GM21576 (cell line): ENCODE measurements at regions not wholly inside any gene's neighbourhood (a gene's known extent, or its start where the extent isn't known, plus 50 kb on each side); places are given as distances from the start of the nearest gene placed in this dataset.
"Not testable (repeated sequence)": the region's sequence is repeated elsewhere in the genome, so short reads cannot be mapped to it uniquely, and the experiment has no call there.

ENCODE experiments used
- ATAC-seq: cut with Tn5 transposase; IDR thresholded peaks from one replicate; pipeline ENCODE4 v1.9.1; 2021; ENCODE audit warnings: mild to moderate bottlenecking, moderate library complexity; ENCODE audit not compliant: unreplicated experiment

DNA sequence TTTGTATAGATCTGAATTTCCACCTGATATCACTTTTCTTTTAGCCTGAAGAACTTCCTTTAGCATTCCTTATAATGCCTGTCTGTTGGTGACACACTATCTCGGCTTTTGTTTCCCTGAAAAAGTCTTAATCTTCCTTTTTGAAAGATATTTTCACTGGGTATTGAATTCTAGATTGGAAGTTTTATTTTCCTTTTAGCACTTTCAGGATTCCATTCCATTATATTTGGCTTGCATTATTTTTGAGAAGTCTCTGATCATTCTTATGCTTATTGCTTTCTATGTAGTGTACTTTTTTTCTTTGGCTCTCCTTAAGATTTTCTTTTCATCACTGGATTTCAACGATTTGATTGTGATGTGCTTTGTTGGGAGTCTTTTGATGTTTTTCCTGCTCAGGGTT lies 510.7 kb downstream of the RWDD3 start:
- ATAC-seq = no peak

DNA sequence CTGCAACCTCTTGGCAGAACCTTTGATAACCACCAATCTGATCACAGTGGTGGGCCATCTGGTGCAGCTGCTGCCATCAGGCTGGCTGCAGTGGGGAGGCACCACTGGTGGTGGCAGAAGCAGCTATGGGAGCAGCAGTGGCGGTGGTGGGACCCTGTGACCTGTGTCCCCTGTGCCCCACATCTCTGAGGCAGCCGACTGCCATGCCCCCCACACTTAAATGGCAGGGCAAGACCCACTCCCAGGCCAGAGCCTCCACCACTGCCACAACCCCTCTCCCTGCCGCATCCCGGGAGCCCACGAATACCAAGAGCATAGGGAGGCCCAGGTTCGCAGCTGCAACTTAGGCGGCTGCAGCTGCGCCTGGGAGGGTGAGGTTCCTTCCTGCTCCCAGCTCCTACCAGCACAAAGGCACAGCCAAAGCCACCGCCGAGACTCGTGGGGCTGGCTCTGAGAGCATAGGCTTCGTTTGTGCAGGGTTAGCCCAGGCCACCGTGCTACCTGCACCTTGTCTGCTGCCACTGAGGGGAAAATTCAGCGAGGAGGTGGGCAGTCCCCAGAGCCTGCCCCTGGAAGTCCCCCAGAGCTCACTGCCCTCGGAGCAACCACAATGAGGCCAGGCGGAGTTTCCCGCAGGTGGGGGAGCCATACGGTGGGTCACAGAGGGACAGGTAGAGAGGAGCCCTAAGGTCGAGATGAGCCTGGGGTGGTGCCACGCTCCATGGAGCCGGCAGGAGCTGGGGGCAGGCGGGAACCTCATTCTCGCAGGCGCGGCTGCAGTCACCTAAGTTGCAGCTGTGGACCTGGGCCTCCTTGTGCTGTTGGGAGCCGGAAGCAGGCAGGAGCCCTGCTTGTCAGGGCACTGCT lies 518.7 kb downstream of the RWDD3 start:
- no peak for ATAC-seq

DNA sequence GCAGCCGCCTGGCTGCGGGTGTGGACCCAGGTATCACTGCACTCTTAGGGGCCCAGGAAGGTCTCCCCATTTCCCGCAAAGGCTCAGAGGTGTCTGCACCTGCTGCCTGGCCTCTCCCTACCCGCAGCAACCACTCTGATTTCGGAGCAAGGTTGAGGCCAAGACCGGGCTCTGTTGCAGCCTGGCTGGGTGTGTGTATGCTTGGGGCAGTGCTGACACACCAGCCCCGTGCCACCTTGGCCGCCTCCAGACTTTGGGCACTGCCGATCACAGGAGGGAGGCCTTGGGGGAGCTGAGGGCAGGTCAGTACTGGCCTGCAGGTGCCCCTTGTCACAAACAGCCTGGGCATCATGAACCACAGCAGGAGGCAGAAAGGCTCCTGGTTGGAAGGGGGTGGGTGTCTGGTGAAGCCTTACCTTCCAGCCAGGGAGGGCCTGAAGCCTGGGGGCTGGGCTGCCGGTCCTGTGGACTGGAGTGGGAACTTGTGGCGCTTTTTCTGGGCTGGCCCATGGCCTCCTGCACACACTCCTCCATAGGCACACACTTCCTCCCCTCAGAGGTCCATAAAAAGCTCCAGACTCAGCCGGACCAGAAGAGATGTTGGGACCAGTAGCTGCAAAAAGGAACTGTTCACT lies 519.5 kb downstream of the RWDD3 start:
- no peak for ATAC-seq

DNA sequence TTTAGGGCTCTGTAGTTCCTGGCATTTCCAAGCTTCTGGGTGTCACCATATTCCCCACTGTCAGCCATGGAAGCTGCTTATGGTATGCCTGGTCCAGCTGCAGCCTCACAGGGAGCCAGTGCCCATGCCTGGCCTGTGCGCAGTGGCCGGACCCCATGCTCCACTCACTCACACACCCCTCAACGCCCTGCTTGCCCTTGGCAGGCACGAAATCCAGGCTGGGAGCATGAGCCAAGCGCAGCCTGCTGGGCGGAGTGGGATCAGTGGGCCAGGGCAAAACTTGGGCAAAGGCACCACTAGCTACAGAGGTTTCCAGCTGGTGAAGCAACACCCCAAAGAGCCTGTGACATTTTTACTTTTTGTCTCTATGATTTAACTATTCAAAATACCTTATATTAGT lies 520.4 kb downstream of the RWDD3 start:
- ATAC-seq = no peak

DNA sequence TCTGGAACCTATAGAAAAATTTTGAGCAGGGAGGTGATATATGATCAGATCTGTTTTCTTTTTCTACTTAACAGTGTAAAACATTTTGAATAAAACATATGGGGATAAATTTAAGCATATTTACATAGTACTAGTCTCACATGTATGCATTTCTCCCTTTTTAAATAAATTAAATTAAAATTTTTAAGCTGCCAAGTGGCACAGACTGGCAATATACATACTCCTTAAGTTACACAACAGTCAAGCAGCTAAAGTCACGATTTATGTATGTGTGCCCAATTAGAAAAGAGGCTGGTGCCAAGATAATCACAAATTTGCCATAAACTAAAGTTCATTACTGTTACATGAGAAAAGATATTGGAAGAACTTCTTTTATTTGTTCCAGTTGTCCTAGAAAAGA lies 532.0 kb downstream of the RWDD3 start:
- ATAC-seq = no peak

DNA sequence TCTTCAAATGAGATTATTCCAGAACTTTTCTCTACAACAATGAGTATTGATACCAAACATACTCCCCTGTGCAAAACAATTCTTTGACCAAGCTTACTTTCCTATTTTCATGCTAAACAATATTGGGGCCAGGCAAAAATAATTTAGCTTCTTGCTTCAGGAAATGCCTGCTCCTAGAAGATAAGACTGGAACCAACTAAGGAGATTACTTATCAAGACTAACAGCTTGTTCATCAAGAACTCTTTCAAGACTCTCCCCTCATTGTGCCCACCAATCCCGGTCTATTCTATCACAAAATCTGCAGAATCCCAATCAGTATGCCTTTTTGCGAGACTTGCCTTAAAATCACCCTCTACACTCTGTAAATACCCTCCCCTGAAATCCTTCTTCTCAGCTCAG lies 536.6 kb downstream of the RWDD3 start:
- no peak for ATAC-seq

DNA sequence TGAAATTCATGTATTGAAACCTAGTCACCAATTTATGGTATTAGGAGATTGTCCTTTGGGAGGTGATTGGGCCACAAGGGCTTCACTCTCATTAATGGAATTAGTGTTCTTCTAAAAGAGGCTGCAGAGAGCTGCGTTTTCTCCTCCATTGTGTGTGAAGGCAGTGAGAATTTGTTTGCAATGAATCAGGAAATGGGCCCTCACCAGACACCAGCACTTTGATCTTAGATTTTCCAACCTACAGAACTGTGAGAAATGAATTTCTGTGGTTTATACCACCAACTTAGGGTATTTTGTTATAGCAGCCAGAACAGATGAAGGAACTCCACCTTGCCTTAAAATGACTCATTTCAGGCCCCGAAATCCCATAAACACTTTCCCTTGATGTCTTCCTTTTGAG lies 544.2 kb downstream of the RWDD3 start:
- ATAC-seq = no peak

DNA sequence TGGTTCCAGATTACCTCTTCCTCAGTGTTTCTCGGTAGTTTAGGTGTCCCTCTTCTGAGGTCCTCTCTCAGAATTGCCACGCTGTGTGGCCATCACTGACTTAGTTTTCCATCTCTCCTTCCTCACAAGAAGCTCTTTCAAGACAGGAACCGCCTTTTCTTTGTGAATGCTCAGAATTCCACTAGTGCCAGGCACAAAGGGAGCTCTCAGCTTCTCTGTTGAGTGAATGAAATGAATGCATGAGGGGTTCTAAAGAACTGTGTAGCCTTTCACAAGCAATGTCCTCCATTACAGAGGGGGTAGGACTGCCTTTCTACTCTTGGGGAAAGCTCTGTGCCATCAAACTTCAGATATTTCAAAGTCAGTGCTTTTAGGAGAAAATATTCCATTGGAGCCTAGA lies 546.8 kb downstream of the RWDD3 start:
- no peak for ATAC-seq

DNA sequence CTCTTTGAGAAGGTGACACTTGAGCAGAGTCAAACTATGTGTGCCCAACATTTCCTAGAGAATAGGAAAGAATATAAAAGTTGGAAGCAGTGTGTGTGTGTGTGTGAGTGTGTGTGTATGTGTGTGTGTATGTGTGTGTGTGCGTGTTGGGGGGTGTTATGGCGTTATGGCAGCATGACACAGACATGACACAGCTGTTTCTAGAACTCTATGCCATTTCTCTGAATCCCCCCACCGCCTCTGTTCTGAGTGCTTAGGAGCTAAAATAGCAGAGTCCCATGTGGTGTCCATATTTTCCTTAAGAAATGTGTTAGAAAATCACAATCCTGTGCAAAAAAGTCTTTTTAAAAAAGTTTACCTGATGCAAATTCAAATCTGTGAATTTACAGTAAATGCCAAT lies 556.1 kb downstream of the RWDD3 start:
- no peak for ATAC-seq

DNA sequence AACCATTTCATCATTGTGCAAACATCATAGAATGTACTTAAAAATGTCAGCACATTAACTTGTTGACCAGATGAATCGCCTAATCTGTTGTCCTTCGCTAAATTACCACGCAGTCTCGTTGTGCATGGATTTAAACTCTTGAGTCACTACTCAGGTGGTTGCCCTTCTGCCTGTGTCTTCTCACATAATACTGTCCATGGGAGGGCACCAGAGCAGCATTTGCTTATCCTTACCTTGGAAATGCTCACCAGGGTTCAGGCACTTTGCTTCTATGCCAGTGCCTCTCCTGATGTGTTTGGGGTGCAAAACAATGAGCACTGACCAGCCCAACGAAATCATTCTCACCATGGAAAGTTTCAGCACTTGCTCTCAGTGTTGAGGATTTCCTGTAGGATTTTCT lies 559.9 kb downstream of the RWDD3 start:
- no peak for ATAC-seq

DNA sequence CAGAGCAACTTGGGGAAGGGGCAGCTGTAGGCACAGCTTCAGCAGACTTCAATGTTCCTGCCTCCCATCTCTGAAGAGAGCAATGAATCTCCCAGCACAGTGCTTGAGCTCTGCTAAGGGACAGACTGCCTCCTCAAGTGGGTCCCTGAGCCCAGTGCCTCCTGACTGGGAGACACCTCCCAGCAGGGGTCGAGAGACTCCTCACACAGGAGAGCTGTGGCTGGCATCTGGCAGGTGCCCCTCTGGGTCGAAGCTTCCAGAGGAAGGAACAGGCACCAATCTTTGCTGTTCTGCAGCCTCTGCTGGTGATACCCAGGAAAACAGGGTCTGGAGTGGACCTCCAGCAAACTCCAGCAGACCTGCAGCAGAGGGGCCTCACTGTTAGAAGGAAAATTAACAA lies 563.8 kb downstream of the RWDD3 start:
- ATAC-seq = not testable (repeated sequence)

DNA sequence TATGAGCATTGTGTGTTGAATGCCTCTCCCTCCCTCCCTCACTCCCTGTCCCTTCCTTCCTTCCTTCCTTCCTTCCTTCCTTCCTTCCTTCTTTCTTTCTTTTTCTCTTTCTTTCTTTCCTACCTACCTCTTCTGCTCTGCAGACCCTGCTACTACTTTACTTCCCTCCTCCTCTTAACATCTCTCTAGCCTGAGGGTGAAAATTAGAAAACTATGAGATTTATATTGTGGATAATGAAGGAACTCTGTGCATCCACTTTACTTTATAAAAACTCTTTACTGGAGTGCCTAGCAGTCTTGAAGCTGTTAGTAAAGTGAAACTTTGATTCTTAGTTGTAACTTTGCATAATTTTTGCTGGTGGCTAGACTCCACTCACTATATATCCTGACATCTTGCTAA lies 572.2 kb downstream of the RWDD3 start:
- ATAC-seq = no peak

DNA sequence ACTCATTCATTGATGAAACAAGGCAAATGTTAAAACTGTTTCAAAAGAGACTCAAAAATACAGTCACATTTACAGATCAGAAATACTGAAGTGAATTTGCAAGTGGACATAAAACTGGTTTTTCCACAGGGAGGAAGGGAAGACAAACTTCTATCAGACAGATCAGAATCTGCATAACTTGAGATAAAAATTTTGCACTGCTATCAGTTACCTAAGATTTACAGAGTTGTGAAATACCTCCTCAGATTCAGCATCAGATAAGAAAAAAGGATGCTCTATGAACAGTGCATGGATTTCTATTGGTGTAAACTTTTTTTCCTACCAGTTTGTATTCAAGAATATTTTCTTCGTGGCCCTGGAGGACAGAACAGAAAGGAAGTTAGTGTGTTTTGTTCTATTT lies 575.4 kb downstream of the RWDD3 start:
- no peak for ATAC-seq

DNA sequence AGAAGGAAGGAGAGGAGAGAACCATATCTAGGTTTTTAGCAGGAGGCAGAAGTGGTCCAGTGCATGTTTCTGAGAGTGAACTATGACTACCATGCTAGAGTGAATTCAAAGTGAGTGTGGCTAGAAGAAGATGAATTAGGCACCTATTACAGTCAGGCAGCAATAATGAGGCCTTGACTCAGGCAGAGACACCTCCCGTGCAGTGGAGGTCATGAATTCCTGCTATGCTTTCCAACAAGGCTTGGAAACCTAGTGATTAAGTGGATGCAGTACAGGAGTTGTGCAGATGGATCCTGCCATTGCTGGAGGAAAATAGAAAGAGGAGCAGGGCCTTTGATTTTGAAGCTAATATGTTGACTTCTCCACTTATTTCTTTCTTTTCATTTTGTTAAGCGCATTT lies 581.5 kb downstream of the RWDD3 start:
- ATAC-seq = no peak

DNA sequence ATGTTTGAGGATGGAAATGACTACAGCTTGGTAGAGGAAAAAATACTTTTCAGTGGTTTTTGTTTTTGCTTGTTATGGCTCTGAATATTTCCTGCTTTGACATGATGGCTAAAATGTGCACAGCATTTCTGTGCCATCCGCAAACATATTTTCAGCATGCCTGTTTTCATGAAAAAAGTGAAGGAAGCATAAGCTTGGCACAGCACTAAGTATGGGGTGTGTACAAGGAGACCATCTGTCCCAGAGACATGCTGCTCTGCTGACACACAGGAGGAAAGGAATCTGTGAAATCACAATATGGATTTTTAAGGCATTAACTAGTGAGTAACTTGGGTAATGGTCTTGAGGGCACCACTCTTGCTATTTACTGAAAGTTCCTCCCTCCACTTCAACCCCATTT lies 595.5 kb downstream of the RWDD3 start:
- ATAC-seq = no peak

DNA sequence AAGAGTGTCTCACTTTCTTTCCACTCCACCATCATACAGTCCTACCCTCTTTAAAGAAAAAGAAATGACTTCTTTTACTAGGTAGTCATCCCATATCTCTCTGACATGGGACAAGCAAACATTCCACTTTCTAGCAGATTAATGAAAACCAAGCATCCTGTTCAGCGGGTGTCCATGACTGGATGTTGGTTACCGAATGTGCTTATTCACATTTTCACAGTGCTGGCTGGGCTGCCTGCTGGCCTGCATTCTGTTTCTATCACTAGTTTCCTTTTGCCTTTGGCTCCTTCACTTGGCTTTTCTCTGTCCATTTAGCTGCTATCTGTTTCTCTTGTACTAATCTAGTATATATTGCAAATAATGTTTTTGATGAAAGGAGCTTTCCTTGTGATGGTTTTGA lies 598.4 kb downstream of the RWDD3 start:
- ATAC-seq = no peak

DNA sequence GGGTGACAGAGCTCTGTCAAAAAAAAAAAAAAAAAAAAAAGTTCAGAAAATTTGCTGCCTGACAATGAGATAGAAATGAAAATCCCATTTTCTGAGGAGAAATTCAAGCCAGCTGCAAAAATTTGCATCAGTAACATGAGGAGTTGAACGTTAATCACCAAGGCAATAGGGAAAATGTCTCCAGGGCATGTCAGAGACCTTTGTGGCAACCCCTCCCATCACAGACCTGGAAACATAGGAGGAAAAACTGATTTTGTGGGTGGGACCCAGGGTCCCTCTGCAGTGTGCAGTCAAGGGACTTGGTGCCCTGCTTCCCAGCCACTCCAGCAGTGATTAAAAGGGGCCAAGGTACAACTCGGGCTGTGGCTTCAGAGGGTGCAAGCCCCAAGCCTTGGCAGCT lies 615.4 kb downstream of the RWDD3 start:
- no peak for ATAC-seq

DNA sequence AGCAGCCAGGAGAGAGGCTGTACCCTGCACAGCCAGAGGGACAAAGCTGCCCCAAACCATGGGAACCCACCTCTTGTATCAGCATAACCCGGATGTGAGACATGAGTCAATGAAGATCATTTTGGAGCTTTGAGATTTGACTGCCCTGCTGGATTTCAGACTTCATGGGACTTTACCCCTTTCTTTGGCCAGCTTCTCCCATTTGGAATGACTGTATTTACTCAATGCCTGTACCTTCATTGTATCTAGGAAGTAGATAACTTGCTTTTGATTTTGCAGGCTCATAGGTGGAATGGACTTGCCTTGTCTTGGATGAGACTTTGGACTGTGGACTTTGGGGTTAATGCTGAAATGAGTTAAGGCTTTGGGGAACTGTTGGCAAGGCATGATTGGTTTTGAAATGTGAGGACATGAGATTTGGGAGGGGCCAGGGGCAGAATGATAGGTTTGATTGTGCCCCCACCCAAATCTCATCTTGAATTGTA lies 616.2 kb downstream of the RWDD3 start:
- no peak for ATAC-seq

DNA sequence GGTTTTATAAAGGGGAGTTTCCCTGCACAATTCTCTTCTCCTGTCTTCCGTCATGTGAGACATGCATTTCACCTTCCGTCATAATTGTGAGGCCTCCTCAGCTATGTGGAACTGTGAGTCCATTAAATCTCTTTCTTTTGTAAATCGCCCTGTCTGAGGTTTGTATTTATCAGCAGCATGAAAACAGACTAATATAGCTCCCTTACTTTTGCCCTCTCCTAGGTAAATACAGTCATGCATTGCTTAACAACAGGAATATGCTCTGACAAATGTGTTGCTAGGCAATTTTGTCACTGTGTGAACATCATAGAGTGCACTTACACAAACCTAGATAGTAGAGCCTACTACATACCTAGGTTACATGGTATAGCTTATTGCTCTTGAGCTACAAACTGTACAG lies 616.8 kb downstream of the RWDD3 start:
- ATAC-seq = no peak

DNA sequence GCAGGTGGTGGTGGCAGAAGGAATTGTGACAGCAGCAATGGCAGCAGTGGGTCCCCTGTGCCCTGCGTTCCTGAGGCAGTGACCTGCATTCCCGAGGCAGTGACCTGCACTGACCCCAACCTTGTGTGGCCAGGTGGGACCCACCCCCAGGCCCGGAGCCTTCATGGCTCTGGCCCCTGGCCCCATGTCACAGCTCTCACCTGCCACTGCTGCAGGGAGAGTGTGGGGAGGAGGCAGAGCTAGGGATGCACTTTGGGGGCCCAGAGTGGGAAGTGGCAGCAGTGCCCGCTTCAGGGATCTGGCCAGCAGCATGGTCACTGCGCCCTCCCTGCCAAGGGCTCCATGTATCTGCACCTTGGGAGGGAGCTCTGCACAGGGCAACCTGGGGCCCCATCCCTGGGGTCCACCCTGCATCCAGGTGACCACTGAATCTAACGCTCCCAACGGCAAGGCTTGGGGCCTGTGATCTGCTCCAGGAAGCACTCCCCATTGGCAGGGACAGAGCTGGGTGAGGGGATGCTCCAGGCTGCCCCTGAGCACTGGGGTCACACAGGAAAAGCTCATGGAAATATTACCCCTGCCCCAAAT lies 618.6 kb downstream of the RWDD3 start:
- ATAC-seq = no peak

DNA sequence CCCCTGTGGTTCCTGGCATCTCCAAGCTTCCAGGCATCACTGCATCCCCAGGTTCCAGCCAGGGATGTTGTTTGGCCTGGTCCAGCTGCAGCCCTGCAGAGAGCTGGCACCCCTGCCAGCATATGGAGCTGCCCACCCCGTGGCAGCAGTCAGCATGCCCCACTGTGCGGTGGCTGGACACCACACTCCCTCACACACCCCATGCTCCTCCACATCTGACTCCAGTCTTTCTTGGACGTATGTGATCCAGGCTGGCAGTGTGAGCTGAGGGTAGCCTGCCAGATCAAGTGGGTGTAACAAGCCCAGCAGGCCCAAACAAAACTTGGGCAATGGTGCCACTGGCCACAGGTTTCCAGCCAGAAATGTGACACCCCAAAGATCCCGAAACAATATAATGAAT lies 620.4 kb downstream of the RWDD3 start:
- no peak for ATAC-seq

DNA sequence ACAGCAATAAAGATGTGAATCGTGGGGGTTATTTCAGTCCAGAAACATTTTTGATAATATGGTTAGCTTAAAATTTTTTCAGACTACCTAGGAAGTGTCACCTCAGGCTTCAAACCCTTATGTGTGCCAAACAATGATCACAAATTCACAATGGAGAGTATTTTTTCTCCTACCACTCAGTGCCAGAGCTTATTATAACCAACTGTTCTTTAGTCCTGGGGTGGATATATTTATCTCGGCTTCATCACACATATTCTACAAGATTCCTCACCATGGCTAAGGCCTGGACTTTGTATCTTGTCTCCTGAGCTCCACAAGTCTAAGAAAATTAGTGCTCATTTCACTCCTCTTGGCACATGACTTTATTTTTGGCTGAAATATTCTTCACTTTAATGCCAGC lies 629.1 kb downstream of the RWDD3 start:
- no peak for ATAC-seq
